Gastroesophageal sphincter (tissue), 4 donors: ENCODE measurements at regions not wholly inside any gene's neighbourhood (a gene's known extent, or its start where the extent isn't known, plus 50 kb on each side); places are given as distances from the start of the nearest gene placed in this dataset.

Experiments
- ATAC-seq: fragments of 150-250 bp; one replicate; pipeline ENCODE4 v1.9.1; 2016; ENCODE audit warnings: mild to moderate bottlenecking, moderate library complexity
- H3K27ac ChIP-seq, 4 donors: fragments of 200-600 bp; sonication (generic) in 3 of 4; 1 replicate in 3 of 4; 2 replicates in 1 of 4; pipeline ENCODE4 v1.5.1; 2016 to 2019
- H3K27me3 ChIP-seq: fragments of 200-600 bp; sonication (generic); one replicate; pipeline ENCODE4 v1.5.1; 2019
- H3K36me3 ChIP-seq, 2 donors: fragments of 200-600 bp; sonication (generic); one replicate each; pipeline ENCODE4 v1.5.1; 2019; ENCODE audit warnings: control low read depth in 1 of 2
- H3K4me1 ChIP-seq, 3 donors: fragments of 200-600 bp; sonication (generic); 1 replicate in 2 of 3; 2 replicates in 1 of 3; pipeline ENCODE4 v1.5.1; 2016 to 2019; ENCODE audit warnings: control low read depth in 2 of 3
- H3K4me3 ChIP-seq, 2 donors: fragments of 200-600 bp; sonication (generic); one replicate each; pipeline ENCODE4 v1.5.1; 2019; ENCODE audit warnings: mild to moderate bottlenecking in 1 of 2, moderate library complexity in 1 of 2
- H3K9me3 ChIP-seq, 3 donors: fragments of 200-600 bp; sonication (generic); one replicate each; pipeline ENCODE4 v1.5.1; 2017 to 2019; ENCODE audit warnings: control low read depth in 2 of 3
- EP300 ChIP-seq: sonication (generic); formaldehyde crosslinking; IDR thresholded peaks from one replicate; pipeline ENCODE4 v1.6.1; 2017; ENCODE audit warnings: antibody characterized with exemption, mild to moderate bottlenecking
- POLR2A ChIP-seq, 2 donors: fragments of 450-650 bp; IDR thresholded peaks; one replicate each; pipeline ENCODE4 v1.6.1; 2017; ENCODE audit warnings: antibody characterized with exemption in 2 of 2, mild to moderate bottlenecking in 2 of 2, moderate library complexity in 1 of 2
- POLR2AphosphoS5 ChIP-seq: sonication (generic); formaldehyde crosslinking; IDR thresholded peaks from one replicate; pipeline ENCODE4 v1.6.1; 2017; ENCODE audit warnings: antibody characterized with exemption
- WGBS, 2 donors: methylation state at CpG; one replicate each; pipeline ENCODE4 v1.1.5; 2018; ENCODE audit warnings: low coverage in 1 of 2; 5-methylcytosine and 5-hydroxymethylcytosine counted together
- TF ChIP-seq, protein P1 (sequence below), 4 experiments: fragments of 200-600 bp in 2 of 4; fragments of 450-650 bp in 2 of 4; sonication (generic) in 1 of 4; IDR thresholded peaks; one replicate each; pipeline ENCODE4 v1.5.1; 2017 to 2019; ENCODE audit warnings: antibody characterized with exemption in 4 of 4, mild to moderate bottlenecking in 2 of 4, moderate library complexity in 2 of 4

DNA sequence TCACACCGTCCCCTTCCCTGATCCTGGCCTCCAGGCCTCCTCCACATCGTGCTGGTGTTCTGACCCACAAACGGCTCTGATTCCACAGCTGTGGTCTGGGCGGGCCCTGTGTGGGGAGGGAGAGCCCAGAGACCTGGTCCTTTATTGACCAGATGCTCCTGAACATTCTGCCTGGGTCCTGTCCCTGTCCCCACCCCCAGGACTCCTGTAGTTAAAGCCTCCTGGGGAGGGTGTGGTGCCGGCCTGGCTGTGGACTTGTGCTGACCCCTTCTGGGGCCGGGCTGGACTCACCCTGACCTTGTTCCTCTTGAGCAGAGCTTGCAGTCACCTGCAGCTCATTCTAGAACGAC, 128.7 kb downstream of the CTTN start:
- Histone ChIP-seq H3K4me3 (no peak overlapping the region), H3K36me3 (no peaks in the 10 kb centered on the region), H3K9me3 (no peaks in the 10 kb centered on the region), H3K4me1 (no peaks in the 10 kb centered on the region), H3K27me3 (peaks cover 4% of the 10 kb centered on the region), H3K27ac (no peak overlapping the region)
- WGBS, 2 donors, result 69 to 83% methylated on average over 3 to 4 of the region's 7 CpGs
- TF ChIP-seq, protein P1, sequence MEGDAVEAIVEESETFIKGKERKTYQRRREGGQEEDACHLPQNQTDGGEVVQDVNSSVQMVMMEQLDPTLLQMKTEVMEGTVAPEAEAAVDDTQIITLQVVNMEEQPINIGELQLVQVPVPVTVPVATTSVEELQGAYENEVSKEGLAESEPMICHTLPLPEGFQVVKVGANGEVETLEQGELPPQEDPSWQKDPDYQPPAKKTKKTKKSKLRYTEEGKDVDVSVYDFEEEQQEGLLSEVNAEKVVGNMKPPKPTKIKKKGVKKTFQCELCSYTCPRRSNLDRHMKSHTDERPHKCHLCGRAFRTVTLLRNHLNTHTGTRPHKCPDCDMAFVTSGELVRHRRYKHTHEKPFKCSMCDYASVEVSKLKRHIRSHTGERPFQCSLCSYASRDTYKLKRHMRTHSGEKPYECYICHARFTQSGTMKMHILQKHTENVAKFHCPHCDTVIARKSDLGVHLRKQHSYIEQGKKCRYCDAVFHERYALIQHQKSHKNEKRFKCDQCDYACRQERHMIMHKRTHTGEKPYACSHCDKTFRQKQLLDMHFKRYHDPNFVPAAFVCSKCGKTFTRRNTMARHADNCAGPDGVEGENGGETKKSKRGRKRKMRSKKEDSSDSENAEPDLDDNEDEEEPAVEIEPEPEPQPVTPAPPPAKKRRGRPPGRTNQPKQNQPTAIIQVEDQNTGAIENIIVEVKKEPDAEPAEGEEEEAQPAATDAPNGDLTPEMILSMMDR (IDR thresholded peaks at IDR 0.05), result no peak
- no peak for TF ChIP-seq EP300
- TF ChIP-seq POLR2A (IDR thresholded peaks at IDR 0.05), result no peak
- TF ChIP-seq POLR2AphosphoS5, result no peak
- ATAC-seq, result no peak

DNA sequence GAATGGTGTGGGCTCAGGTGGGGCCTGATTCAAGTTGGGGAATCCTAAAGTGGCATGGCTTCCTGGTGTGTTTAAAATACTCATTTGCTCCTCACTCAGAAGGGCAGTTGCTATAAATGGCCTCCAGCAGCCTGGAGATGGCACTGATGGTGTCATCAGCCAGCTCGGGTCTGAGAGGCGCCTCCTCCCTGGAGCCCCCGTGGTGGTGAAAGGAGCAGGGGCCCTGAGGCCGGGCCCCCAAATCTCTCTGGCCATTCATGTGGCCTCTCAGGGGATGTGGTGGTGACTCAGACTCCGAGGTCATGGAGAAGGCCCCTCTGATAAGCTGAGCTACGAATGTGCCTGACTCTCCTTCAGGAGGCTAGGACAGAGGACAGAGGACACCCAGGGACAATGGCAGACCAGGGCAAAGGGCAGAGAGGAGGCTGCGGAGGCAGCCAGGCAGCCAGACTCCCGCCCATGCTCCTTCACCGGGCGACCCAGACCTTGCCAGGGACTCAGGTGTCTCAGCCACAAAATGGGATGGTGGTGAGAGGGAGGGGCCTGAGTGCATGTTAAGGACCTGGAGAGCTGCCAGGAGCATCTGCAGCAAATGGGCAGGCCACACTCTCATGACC, 129.2 kb downstream of the CTTN start:
- Histone ChIP-seq H3K27ac (no peak overlapping the region), H3K27me3 (no peaks in the 10 kb centered on the region), H3K4me1 (no peaks in the 10 kb centered on the region), H3K4me3 (no peak overlapping the region), H3K36me3 (no peaks in the 10 kb centered on the region), H3K9me3 (no peaks in the 10 kb centered on the region)
- no peak for ATAC-seq
- TF ChIP-seq, protein P1 (IDR thresholded peaks at IDR 0.05), result no peak
- TF ChIP-seq EP300, result no peak
- TF ChIP-seq POLR2AphosphoS5, result no peak
- no peak for TF ChIP-seq POLR2A (IDR thresholded peaks at IDR 0.05)
- WGBS, 2 donors, result no CpG with 5 or more reads among the region's 10 CpGs

DNA sequence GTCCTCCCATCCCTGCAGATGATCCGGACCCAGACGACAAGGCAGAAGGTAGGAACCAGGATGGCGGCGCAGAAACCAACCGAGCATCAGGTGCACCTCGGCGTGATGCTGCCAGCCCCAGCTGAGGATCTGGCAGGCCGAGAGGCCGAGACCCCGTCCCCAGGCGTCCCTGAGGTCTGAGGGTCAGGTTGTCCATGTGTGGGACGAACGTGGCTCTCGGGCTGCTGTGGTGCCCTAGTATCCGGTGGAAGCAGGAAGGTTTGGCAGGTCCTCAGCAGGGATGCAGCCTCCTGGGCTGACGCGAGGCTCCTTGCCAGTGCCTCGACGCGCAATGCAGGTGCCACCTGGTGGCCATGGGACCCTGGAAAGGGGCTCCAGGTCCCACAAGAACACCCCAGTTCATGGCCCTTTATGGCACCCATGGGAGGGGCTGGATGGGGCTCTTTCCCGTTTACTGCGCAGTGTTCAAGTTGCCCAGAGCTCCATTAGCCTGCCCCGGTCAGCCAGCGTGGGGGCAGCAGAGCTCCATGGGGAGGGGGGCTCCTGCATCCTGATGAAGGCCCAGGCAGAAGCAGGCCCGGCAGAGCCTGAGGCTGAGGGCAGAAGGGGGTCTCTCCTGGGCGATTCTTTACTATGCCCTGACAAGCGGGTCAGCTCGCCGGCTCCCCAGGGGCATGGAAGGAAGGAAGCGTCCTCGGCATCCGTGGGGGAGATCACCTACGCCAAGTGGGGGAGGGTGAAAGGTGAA, 129.9 kb downstream of the CTTN start:
- Histone ChIP-seq H3K36me3 (no peaks in the 10 kb centered on the region), H3K9me3 (no peaks in the 10 kb centered on the region), H3K4me3 (no peak overlapping the region), H3K27me3 (no peaks in the 10 kb centered on the region), H3K4me1 (no peaks in the 10 kb centered on the region), H3K27ac (no peak overlapping the region)
- no peak for ATAC-seq
- TF ChIP-seq POLR2AphosphoS5, result no peak
- TF ChIP-seq POLR2A (IDR thresholded peaks at IDR 0.05), result no peak
- TF ChIP-seq, protein P1 (IDR thresholded peaks at IDR 0.05), result no peak
- TF ChIP-seq EP300, result no peak
- WGBS, 2 donors, result 80 to 88% methylated on average over 7 to 16 of the region's 33 CpGs

DNA sequence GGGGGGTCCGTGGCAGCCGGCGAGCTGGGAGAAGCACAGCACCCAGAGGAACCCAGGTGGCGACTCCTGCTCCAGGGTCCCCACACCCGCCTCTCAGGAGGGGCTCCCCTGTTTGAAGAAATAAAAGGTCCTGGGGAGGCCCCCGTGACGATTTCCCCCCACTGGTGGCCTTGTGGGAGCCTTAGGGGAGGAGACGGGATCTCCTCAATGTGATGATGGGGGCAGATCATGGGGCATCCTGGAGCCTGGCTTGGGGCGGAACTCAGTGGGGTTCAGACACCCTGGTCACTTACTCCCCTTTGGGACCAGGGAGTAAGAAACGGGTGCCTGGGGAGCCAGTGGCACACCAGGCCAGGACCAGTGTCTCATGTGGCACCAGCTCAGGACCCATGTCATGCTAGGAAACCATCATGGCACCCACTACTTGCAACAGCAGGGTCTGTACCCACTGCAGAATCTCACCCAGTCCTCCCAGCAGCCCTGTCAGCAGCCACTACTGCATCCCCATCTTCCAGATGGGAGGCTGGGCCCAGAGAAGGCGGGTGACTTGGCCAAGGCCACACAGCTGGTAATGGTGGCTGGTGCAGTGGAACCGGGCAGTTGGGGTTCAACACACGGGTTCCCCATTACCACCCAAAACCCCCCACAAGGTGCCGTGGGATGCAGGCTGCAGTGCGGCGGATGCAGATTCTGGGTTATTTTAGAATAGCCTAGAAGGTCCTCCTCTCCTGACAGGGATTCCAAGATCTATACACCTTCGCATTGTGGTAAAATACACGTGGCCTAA, 130.7 kb downstream of the CTTN start:
- H3K4me3 ChIP-seq, result no peak overlapping the region
- TF ChIP-seq, protein P1 (IDR thresholded peaks at IDR 0.05), result no peak
- no peak for TF ChIP-seq EP300
- TF ChIP-seq POLR2AphosphoS5, result no peak
- no peak for TF ChIP-seq POLR2A (IDR thresholded peaks at IDR 0.05)
- no peaks in the 10 kb centered on the region for H3K36me3 ChIP-seq
- H3K4me1 ChIP-seq, result no peaks in the 10 kb centered on the region
- no peak overlapping the region for H3K27ac ChIP-seq
- H3K27me3 ChIP-seq, result no peaks in the 10 kb centered on the region
- no peak for ATAC-seq
- WGBS, 2 donors, result 92% methylated on average over 7 to 9 of the region's 18 CpGs
- no peaks in the 10 kb centered on the region for H3K9me3 ChIP-seq
